K562 (cell line): ENCODE measurements at regions not wholly inside any gene's neighbourhood (a gene's known extent, or its start where the extent isn't known, plus 50 kb on each side); places are given as distances from the start of the nearest gene placed in this dataset.

Experiments used
- ATAC-seq: fragments of 200-7000 bp; cut with Tn5 transposase; 3 replicates; pipeline ENCODE4 v1.9.1; 2020; ENCODE audit warnings: moderate library complexity
- BruUV-seq: library from RNA; stranded (reverse); fragments of 400-500 nt; replicated peaks from 2 replicates; lab custom pipeline; 2021; lab: Mats Ljungman, UMichigan
- CTCF ChIA-PET: fragments of 300-600 bp; formaldehyde crosslinking; extraction: SDS; loops from one replicate; lab custom pipeline; 2021; ENCODE audit warnings: low intra/inter-chr PET ratio; lab: Yijun Ruan, JAX
- POLR2A ChIA-PET: fragments of 300-600, 350-650 bp; sonication (Branson Sonifier 250); formaldehyde crosslinking; extraction: SDS; loops from one replicate; lab custom pipeline; 2021; ENCODE audit warnings: antibody characterized with exemption, inconsistent platforms; lab: Yijun Ruan, JAX
- DNase-seq, 4 experiments: peaks; one replicate each; pipeline versions ENCODE4 v3.0.0 to v3.0.0-alpha.2; 2011 to 2018; ENCODE audit warnings: low spot score in 3 of 4, mixed read lengths in 3 of 4; ENCODE audit errors: extremely low read depth in 1 of 4
- FAIRE-seq: peaks from 2 replicates; lab custom pipeline; 2011; peaks lifted over from hg19 to GRCh38; lab: Jason Lieb, UNC
- H2AFZ ChIP-seq: 2 replicates; pipeline ENCODE4 v1.6.0; 2011; ENCODE audit warnings: low read depth, low read length, control low read depth, inconsistent platforms
- H3K27ac ChIP-seq: fragments of 200-600 bp; 3 replicates; pipeline ENCODE4 v1.8.0; 2011; ENCODE audit warnings: low read depth, mild to moderate bottlenecking, control low read depth, inconsistent platforms, low read length, moderate library complexity, mixed read lengths; ENCODE audit errors: extremely low read depth
- H3K27me3 ChIP-seq, 2 experiments: fragments of 300-600 bp in 1 of 2; 2 replicates in 1 of 2; 3 replicates in 1 of 2; pipeline versions ENCODE4 v1.6.0 to v1.8.0; 2011; ENCODE audit warnings: inconsistent platforms in 2 of 2, low read length in 2 of 2, mild to moderate bottlenecking in 1 of 2, mixed read lengths in 1 of 2, moderate library complexity in 1 of 2; ENCODE audit not compliant: control insufficient read depth in 2 of 2, insufficient read depth in 2 of 2
- H3K36me3 ChIP-seq: fragments of 300-600 bp; 3 replicates; pipeline ENCODE4 v1.8.0; 2011; ENCODE audit warnings: mild to moderate bottlenecking, low read length, inconsistent platforms; ENCODE audit not compliant: control insufficient read depth, insufficient read depth
- H3K4me1 ChIP-seq, 2 experiments: fragments of 200-600 bp in 1 of 2; replicated peaks in 1 of 2; 2 replicates in 1 of 2; 3 replicates in 1 of 2; pipeline versions ENCODE4 v1.5.1 to v1.8.0; 2011; ENCODE audit warnings: inconsistent platforms in 2 of 2, low read length in 2 of 2, mild to moderate bottlenecking in 1 of 2, mixed read lengths in 1 of 2, moderate library complexity in 1 of 2; ENCODE audit not compliant: control insufficient read depth in 2 of 2, insufficient read depth in 2 of 2
- H3K4me2 ChIP-seq: 2 replicates; pipeline ENCODE4 v1.6.1; 2011; ENCODE audit warnings: low read length, control low read depth, inconsistent platforms, mixed read lengths; ENCODE audit not compliant: insufficient read depth
- H3K4me3 ChIP-seq: fragments of 200-600 bp; sonication (generic), shearing (Covaris generic); 2 replicates; pipeline ENCODE4 v1.5.1; 2016; ENCODE audit warnings: control low read depth, inconsistent platforms
- H3K79me2 ChIP-seq: fragments of 200-600 bp; 3 replicates; pipeline ENCODE4 v1.8.0; 2011; ENCODE audit warnings: low read length, inconsistent platforms; ENCODE audit not compliant: control insufficient read depth, insufficient read depth
- H3K9ac ChIP-seq, 2 experiments: 2 replicates each; pipeline versions ENCODE4 v1.6.0 to v1.6.1; 2011; ENCODE audit warnings: low read depth in 2 of 2, low read length in 2 of 2, control low read depth in 1 of 2, inconsistent platforms in 1 of 2, mild to moderate bottlenecking in 1 of 2, mixed read lengths in 1 of 2; ENCODE audit not compliant: insufficient read depth in 1 of 2
- H3K9me1 ChIP-seq: one replicate; pipeline ENCODE4 v1.6.0; 2011; ENCODE audit warnings: inconsistent platforms, mild to moderate bottlenecking, low read length, moderate library complexity; ENCODE audit not compliant: control insufficient read depth, insufficient read depth
- H3K9me3 ChIP-seq: replicated peaks from 2 replicates; pipeline ENCODE4 v1.5.1; 2011; ENCODE audit warnings: low read depth, low read length, inconsistent platforms; ENCODE audit not compliant: control insufficient read depth, insufficient read depth
- H4K20me1 ChIP-seq: replicated peaks from 2 replicates; pipeline ENCODE4 v1.6.1; 2011; ENCODE audit warnings: low read length, inconsistent platforms, mixed read lengths; ENCODE audit not compliant: control insufficient read depth, insufficient read depth
- CBX8 ChIP-seq: fragments of 200-600 bp; sonication (generic); IDR thresholded peaks from 2 replicates; pipeline ENCODE4 v1.6.1; 2012; ENCODE audit warnings: borderline replicate concordance, mixed run types, low read depth, mild to moderate bottlenecking, moderate library complexity, mixed read lengths, low read length, control low read depth, inconsistent platforms; ENCODE audit not compliant: poor library complexity, severe bottlenecking; ENCODE audit errors: extremely low read depth
- ETV6 ChIP-seq, 3 experiments: fragments of 150-350 bp in 1 of 3; sonication (generic) in 1 of 3; formaldehyde crosslinking in 1 of 3; IDR thresholded peaks; 2 replicates each; pipeline versions ENCODE4 v1.6.1 to v1.8.0; 2014 to 2022; ENCODE audit warnings: borderline replicate concordance in 2 of 3, low read depth in 2 of 3, antibody characterized with exemption in 1 of 3, low read length in 1 of 3, mild to moderate bottlenecking in 1 of 3, missing genetic modification reagents in 1 of 3
- KLF6 ChIP-seq: fragments of 250-450 bp; sonication (Bioruptor Pico); IDR thresholded peaks from 2 replicates; pipeline ENCODE4 v1.4.0; 2020; ENCODE audit warnings: mild to moderate bottlenecking, moderate library complexity, borderline replicate concordance
- OTX1 ChIP-seq: fragments of 450-650 bp; formaldehyde crosslinking; IDR thresholded peaks from 2 replicates; pipeline ENCODE4 v1.4.0; 2022; ENCODE audit warnings: mild to moderate bottlenecking
- POLR2AphosphoS2 ChIP-seq: IDR thresholded peaks from 2 replicates; pipeline ENCODE4 v1.6.1; 2012; ENCODE audit warnings: low read length, improper control_type of control experiment
- RHOXF2B ChIP-seq: fragments of 250-450 bp; sonication (Bioruptor Pico); conservative IDR thresholded peaks from 2 replicates; pipeline ENCODE4 v1.5.1; 2021
- SIRT6 ChIP-seq: IDR thresholded peaks from one replicate; pipeline ENCODE4 v1.6.1; 2012; ENCODE audit warnings: low read depth, mild to moderate bottlenecking, control low read depth, inconsistent platforms, low read length, moderate library complexity
- SMAD1 ChIP-seq: fragments of 150-350 bp; IDR thresholded peaks from 2 replicates; pipeline ENCODE4 v1.6.1; 2014; ENCODE audit warnings: low read length, low read depth; ENCODE audit not compliant: partially characterized antibody
- TCF3 ChIP-seq: sonication (generic); formaldehyde crosslinking; IDR thresholded peaks from 2 replicates; pipeline ENCODE4 v1.4.0; 2020; ENCODE audit warnings: mild to moderate bottlenecking, missing genetic modification reagents
- TRIM24 ChIP-seq, 2 experiments: fragments of 450-650 bp; IDR thresholded peaks; 2 replicates each; pipeline ENCODE4 v1.6.1; 2016
- ZNF274 ChIP-seq: IDR thresholded peaks from 2 replicates; pipeline ENCODE4 v1.6.1; 2011; ENCODE audit warnings: low read depth, mild to moderate bottlenecking, low read length, moderate library complexity, borderline replicate concordance
- ZNF584 ChIP-seq: fragments of 200-800 bp; sonication (Bioruptor generic); IDR thresholded peaks from 2 replicates; pipeline ENCODE4 v1.6.1; 2016; ENCODE audit warnings: low read depth, mild to moderate bottlenecking, missing genetic modification characterization, missing compliant biosample characterization
- WGBS: fragments of 100-300 bp; shearing (Covaris generic); methylation state at CpG from one replicate; pipeline ENCODE4 v1.1.6; 2016; ENCODE audit warnings: low coverage, mixed read lengths; ENCODE audit not compliant: insufficient coverage; ENCODE audit errors: missing lambda C conversion rate; 5-methylcytosine and 5-hydroxymethylcytosine counted together
- in situ Hi-C: fragments of 300-500 bp; cut with MboI; formaldehyde crosslinking; loops from 4 replicates; pipeline ENCODE4 v1.15.0; 2018; ENCODE audit warnings: inconsistent platforms, mixed read lengths
- intact Hi-C: fragments of 100-400 bp; cut with micrococcal nuclease; formaldehyde crosslinking; loops from 2 replicates; pipeline ENCODE4 v1.14.2; 2022
- TF ChIP-seq, protein P1 (sequence below): sonication (generic); formaldehyde crosslinking; IDR thresholded peaks from 2 replicates; pipeline ENCODE4 v1.8.1; 2022; ENCODE audit warnings: missing genetic modification reagents
- TF ChIP-seq, protein P2 (sequence below): fragments of 250-450 bp; sonication (Bioruptor Pico); IDR thresholded peaks from 2 replicates; pipeline ENCODE4 v1.8.0; 2021; ENCODE audit warnings: borderline replicate concordance, mild to moderate bottlenecking, moderate library complexity; ENCODE audit not compliant: poor library complexity, severe bottlenecking
- TF ChIP-seq, protein P3 (sequence below): fragments of 250-450 bp; sonication (Bioruptor Pico); IDR thresholded peaks from 2 replicates; pipeline ENCODE4 v1.4.0; 2020; ENCODE audit warnings: mild to moderate bottlenecking

DNA sequence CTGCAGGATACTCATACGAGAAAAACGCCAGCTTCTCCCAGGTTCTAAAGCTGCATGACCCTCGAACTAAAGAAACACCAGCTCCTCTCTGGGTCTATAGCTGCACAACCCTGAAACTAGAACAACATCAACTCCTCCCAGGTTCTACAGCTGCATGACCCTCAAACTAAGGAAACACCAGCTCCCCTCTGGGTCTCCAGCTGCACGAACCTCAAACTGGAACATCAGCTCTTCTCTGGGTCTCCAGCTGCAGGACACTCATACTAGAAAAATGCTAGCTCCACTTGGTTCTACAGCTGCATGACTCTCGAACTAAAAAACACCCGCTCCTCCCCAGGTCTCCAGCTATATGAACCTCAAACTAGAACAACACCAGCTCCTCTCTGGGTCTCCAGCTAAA, 811.1 kb downstream of the CDH9 start (continued):
- no peak for TF ChIP-seq TCF3 (CRISPR knock-in tag)

DNA sequence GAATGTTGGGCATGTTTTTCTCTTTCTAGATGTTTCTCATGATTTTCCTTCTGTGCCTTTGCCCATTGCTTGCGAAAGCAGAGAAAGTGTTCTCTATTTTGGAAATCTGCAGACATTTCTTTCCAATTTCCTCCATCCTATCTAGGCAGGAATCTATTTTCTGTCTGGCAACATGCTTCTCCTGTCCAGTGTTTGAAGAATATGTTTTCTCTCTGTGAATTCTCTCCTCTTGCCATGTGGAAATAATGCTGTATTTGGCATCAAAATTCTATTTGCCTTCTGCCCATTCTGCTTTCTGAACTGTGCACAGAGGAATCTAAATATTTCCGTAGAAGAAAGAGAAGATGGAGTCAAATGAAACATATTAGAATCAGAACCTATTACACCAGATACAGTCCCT, 833.3 kb downstream of the CDH9 start:
- H3K4me3 ChIP-seq: no peak overlapping the region
- H3K9ac ChIP-seq: no peak overlapping the region
- TF ChIP-seq, protein P1, sequence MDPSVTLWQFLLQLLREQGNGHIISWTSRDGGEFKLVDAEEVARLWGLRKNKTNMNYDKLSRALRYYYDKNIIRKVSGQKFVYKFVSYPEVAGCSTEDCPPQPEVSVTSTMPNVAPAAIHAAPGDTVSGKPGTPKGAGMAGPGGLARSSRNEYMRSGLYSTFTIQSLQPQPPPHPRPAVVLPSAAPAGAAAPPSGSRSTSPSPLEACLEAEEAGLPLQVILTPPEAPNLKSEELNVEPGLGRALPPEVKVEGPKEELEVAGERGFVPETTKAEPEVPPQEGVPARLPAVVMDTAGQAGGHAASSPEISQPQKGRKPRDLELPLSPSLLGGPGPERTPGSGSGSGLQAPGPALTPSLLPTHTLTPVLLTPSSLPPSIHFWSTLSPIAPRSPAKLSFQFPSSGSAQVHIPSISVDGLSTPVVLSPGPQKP: no peak
- TF ChIP-seq, protein P2, sequence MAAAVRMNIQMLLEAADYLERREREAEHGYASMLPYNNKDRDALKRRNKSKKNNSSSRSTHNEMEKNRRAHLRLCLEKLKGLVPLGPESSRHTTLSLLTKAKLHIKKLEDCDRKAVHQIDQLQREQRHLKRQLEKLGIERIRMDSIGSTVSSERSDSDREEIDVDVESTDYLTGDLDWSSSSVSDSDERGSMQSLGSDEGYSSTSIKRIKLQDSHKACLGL (CRISPR knock-in tag): no peak
- TF ChIP-seq ETV6 (IDR thresholded peaks at IDR 0.05; ENCODE audit: borderline replicate concordance in 1 of 2, low read depth in 2 of 2, low read length in 1 of 2) (no peak), ETV6 (CRISPR knock-in tag; IDR thresholded peaks at IDR 0.05; ENCODE audit: borderline replicate concordance) (no peak), RHOXF2B (CRISPR knock-in tag) (no peak), POLR2AphosphoS2 (no peak), CBX8 (no peak), TRIM24 (IDR thresholded peaks at IDR 0.05) (no peak), SMAD1 (no peak), ZNF274 (no peak), KLF6 (CRISPR knock-in tag) (no peak), SIRT6 (no peak), OTX1 (no peak), ZNF584 (CRISPR knock-in tag) (no peak)
- TF ChIP-seq, protein P3, sequence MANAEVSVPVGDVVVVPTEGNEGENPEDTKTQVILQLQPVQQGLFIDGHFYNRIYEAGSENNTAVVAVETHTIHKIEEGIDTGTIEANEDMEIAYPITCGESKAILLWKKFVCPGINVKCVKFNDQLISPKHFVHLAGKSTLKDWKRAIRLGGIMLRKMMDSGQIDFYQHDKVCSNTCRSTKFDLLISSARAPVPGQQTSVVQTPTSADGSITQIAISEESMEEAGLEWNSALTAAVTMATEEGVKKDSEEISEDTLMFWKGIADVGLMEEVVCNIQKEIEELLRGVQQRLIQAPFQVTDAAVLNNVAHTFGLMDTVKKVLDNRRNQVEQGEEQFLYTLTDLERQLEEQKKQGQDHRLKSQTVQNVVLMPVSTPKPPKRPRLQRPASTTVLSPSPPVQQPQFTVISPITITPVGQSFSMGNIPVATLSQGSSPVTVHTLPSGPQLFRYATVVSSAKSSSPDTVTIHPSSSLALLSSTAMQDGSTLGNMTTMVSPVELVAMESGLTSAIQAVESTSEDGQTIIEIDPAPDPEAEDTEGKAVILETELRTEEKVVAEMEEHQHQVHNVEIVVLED (CRISPR knock-in tag): no peak
- DNase-seq (no peak), ATAC-seq (no peak), FAIRE-seq (no peak)
- no peak overlapping the region for H3K4me2 ChIP-seq
- H3K27me3 ChIP-seq: no peaks in the 10 kb centered on the region
- no peaks in the 10 kb centered on the region for H3K4me1 ChIP-seq
- intact Hi-C loops (no loop called here), in situ Hi-C loops (no loop called here)
- no peaks in the 10 kb centered on the region for H4K20me1 ChIP-seq
- ChIA-PET CTCF (no interaction called here), POLR2A (no interaction called here)
- H3K79me2 ChIP-seq: no peaks in the 10 kb centered on the region
- H3K36me3 ChIP-seq: no peaks in the 10 kb centered on the region
- no peaks in the 10 kb centered on the region for H3K9me1 ChIP-seq
- no peak overlapping the region for H3K27ac ChIP-seq
- 0% methylated on average over 2 of the region's 2 CpGs for WGBS
- no peak overlapping the region for H2AFZ ChIP-seq
- no TSS peak for BruUV-seq
- H3K9me3 ChIP-seq: no peaks in the 10 kb centered on the region
